Adrenal gland (tissue), 5 donors: ENCODE measurements at regions not wholly inside any gene's neighbourhood (a gene's known extent, or its start where the extent isn't known, plus 50 kb on each side); places are given as distances from the start of the nearest gene placed in this dataset.

Source experiments
- POLR2A ChIP-seq, 2 donors: fragments of 450-650 bp; IDR thresholded peaks; one replicate each; pipeline ENCODE4 v1.6.1; 2017; ENCODE audit warnings: antibody characterized with exemption in 2 of 2, mild to moderate bottlenecking in 2 of 2, moderate library complexity in 1 of 2
- TF ChIP-seq, protein P1 (sequence below), 6 experiments: fragments of 450-650 bp in 4 of 6; fragments of 200-600 bp in 2 of 6; sonication (generic) in 1 of 6; IDR thresholded peaks; 1 replicate in 5 of 6; 2 replicates in 1 of 6; pipeline versions ENCODE4 v1.5.1 to v1.8.0; 2016 to 2021; ENCODE audit warnings: antibody characterized with exemption in 6 of 6, mild to moderate bottlenecking in 2 of 6, moderate library complexity in 1 of 6
- donor health status: DM: no; HTN: no; CAD: no.

DNA sequence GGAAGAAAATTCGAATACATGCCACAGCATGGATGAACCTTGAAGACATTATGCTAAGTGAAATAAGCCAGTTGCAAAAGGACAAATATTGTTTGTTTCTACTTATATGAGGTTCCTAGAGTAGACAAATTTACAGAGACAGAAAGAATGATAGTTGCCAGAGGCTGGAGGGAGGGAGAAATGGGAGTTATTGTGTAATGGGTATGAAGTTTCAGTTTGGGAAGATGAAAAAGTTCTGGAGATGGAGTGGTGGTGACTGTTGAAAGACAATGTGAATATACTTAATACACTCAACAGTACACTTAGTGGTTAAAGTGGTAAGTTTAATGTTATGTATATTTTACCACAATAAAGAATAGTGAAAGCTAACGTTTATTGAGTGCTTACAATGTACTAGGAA lies 99.6 kb upstream of the SLC44A1 start:
- TF ChIP-seq, protein P1, sequence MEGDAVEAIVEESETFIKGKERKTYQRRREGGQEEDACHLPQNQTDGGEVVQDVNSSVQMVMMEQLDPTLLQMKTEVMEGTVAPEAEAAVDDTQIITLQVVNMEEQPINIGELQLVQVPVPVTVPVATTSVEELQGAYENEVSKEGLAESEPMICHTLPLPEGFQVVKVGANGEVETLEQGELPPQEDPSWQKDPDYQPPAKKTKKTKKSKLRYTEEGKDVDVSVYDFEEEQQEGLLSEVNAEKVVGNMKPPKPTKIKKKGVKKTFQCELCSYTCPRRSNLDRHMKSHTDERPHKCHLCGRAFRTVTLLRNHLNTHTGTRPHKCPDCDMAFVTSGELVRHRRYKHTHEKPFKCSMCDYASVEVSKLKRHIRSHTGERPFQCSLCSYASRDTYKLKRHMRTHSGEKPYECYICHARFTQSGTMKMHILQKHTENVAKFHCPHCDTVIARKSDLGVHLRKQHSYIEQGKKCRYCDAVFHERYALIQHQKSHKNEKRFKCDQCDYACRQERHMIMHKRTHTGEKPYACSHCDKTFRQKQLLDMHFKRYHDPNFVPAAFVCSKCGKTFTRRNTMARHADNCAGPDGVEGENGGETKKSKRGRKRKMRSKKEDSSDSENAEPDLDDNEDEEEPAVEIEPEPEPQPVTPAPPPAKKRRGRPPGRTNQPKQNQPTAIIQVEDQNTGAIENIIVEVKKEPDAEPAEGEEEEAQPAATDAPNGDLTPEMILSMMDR (IDR thresholded peaks at IDR 0.05): no peak
- TF ChIP-seq POLR2A (IDR thresholded peaks at IDR 0.05): no peak
